ENCODE measurements at regions not wholly inside any gene's neighbourhood (a gene's known extent, or its start where the extent isn't known, plus 50 kb on each side); places are given as distances from the start of the nearest gene placed in this dataset.

GRCh38 chr13:79779761-79780160, 298.8 kb downstream of the NDFIP2 start:
- Mint-ChIP-seq H3K36me3 (ENCODE audit: low read depth) (no peaks in the 10 kb centered on the region), H3K27ac (no peak overlapping the region), H3K9me3 (no peaks in the 10 kb centered on the region), H3K4me1 (peaks cover 34% of the 10 kb centered on the region), H3K4me3 (no peak overlapping the region), H3K27me3 (ENCODE audit: insufficient read depth, low read depth, poor library complexity) (no peaks in the 10 kb centered on the region)
- H2AFZ ChIP-seq, result no peak overlapping the region; the same call in 1 of the 2 replicates
- no peak for TF ChIP-seq EZH2phosphoT487 (IDR thresholded peaks at IDR 0.05; ENCODE audit: unreplicated experiment)
- TF ChIP-seq POLR2AphosphoS5 (IDR thresholded peaks at IDR 0.05; ENCODE audit: low read depth), result no peak
- no peak for TF ChIP-seq CREB1 (CRISPR knock-in tag; IDR thresholded peaks at IDR 0.05; ENCODE audit: low read depth)
- TF ChIP-seq EZH2 (IDR thresholded peaks at IDR 0.05; ENCODE audit: low read depth, unreplicated experiment), result no peak
- TF ChIP-seq JUNB (IDR thresholded peaks at IDR 0.05; ENCODE audit: unreplicated experiment), result no peak
- TF ChIP-seq CTCF (conservative IDR thresholded peaks at IDR 0.05; ENCODE audit: low read depth in 2 of 2), result no peak
- TF ChIP-seq ZNF462 (CRISPR knock-in tag; IDR thresholded peaks at IDR 0.05), result no peak
- no peak for TF ChIP-seq ZNF331 (CRISPR knock-in tag; IDR thresholded peaks at IDR 0.05; ENCODE audit: low read depth)
- no peak for TF ChIP-seq ZNF114 (CRISPR knock-in tag; IDR thresholded peaks at IDR 0.05)
- no peak for TF ChIP-seq STAT1 (IDR thresholded peaks at IDR 0.05; ENCODE audit: unreplicated experiment)
- TF ChIP-seq NANOG (IDR thresholded peaks at IDR 0.05; ENCODE audit: borderline replicate concordance), result no peak
- TF ChIP-seq, protein P1, sequence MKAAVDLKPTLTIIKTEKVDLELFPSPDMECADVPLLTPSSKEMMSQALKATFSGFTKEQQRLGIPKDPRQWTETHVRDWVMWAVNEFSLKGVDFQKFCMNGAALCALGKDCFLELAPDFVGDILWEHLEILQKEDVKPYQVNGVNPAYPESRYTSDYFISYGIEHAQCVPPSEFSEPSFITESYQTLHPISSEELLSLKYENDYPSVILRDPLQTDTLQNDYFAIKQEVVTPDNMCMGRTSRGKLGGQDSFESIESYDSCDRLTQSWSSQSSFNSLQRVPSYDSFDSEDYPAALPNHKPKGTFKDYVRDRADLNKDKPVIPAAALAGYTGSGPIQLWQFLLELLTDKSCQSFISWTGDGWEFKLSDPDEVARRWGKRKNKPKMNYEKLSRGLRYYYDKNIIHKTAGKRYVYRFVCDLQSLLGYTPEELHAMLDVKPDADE (IDR thresholded peaks at IDR 0.05), result no peak
- no peak for TF ChIP-seq REST (IDR thresholded peaks at IDR 0.05; ENCODE audit: unreplicated experiment)
- H3K4me2 ChIP-seq, result no peak overlapping the region
- no peaks in the 10 kb centered on the region for H3K36me3 ChIP-seq (ENCODE audit: insufficient read depth)
- DNase-seq (ENCODE audit: low spot score) (no peak), ATAC-seq (no peak)
- no peaks in the 10 kb centered on the region for H3K9me2 ChIP-seq (ENCODE audit: insufficient read depth)
- H3K4me1 ChIP-seq (ENCODE audit: insufficient read depth), result peaks cover 14% of the 10 kb centered on the region; the same call in 1 of the 2 replicates
- no peak overlapping the region for H3K27ac ChIP-seq (ENCODE audit: low read depth)
- no peaks in the 10 kb centered on the region for H3K79me2 ChIP-seq (replicated peaks; ENCODE audit: insufficient read depth)
- no peaks in the 10 kb centered on the region for H4K20me1 ChIP-seq (replicated peaks; ENCODE audit: insufficient read depth)
- H3K4me3 ChIP-seq, result no peak overlapping the region
- H3F3A ChIP-seq (replicated peaks; ENCODE audit: low read depth), result no peaks in the 10 kb centered on the region
- no peaks in the 10 kb centered on the region for H3K27me3 ChIP-seq (ENCODE audit: insufficient read depth)

All from GM23338 (cell line).